Keratinocyte (primary cell): ENCODE measurements at regions not wholly inside any gene's neighbourhood (a gene's known extent, or its start where the extent isn't known, plus 50 kb on each side); places are given as distances from the start of the nearest gene placed in this dataset.

ENCODE experiments used
- DNase-seq: peaks from one replicate; pipeline ENCODE4 v3.0.0-alpha.2; 2011; ENCODE audit warnings: low read depth, missing footprints, low spot score
- FAIRE-seq: peaks from 2 replicates; lab custom pipeline; 2011; peaks lifted over from hg19 to GRCh38; lab: Jason Lieb, UNC
- H2AFZ ChIP-seq: 2 replicates; pipeline ENCODE4 v1.6.0; 2012; ENCODE audit warnings: low read length, control low read depth, inconsistent platforms; ENCODE audit not compliant: control insufficient read depth
- H3K27ac ChIP-seq: 2 replicates; pipeline ENCODE4 v1.5.1; 2011; ENCODE audit warnings: low read length; ENCODE audit not compliant: control insufficient read depth, insufficient read depth
- H3K27me3 ChIP-seq: 3 replicates; pipeline ENCODE4 v1.6.0; 2011; ENCODE audit warnings: low read length; ENCODE audit not compliant: control insufficient read depth, insufficient read depth; ENCODE audit errors: extremely low read depth
- H3K36me3 ChIP-seq, 2 experiments: 2 replicates in 1 of 2; 3 replicates in 1 of 2; pipeline ENCODE4 v1.5.1; 2011; ENCODE audit warnings: low read length in 2 of 2, mild to moderate bottlenecking in 1 of 2; ENCODE audit not compliant: control insufficient read depth in 2 of 2, insufficient read depth in 2 of 2; ENCODE audit errors: extremely low read depth in 1 of 2
- H3K4me1 ChIP-seq: 3 replicates; pipeline ENCODE4 v1.5.1; 2011; ENCODE audit warnings: low read length; ENCODE audit not compliant: control insufficient read depth, insufficient read depth; ENCODE audit errors: extremely low read depth
- H3K4me2 ChIP-seq: 3 replicates; pipeline ENCODE4 v1.6.0; 2011; ENCODE audit warnings: low read depth, low read length; ENCODE audit not compliant: control insufficient read depth, insufficient read depth; ENCODE audit errors: extremely low read depth
- H3K4me3 ChIP-seq, 3 experiments: fragments of 200-600 bp in 1 of 3; sonication (generic) in 1 of 3; 2 replicates in 2 of 3; 3 replicates in 1 of 3; pipeline ENCODE4 v1.5.1; 2011 to 2016; ENCODE audit warnings: low read length in 3 of 3, mild to moderate bottlenecking in 3 of 3, control low read depth in 2 of 3, inconsistent platforms in 1 of 3, low read depth in 1 of 3, mixed read lengths in 1 of 3, mixed run types in 1 of 3, moderate library complexity in 1 of 3; ENCODE audit not compliant: control insufficient read depth in 2 of 3, insufficient read depth in 2 of 3; ENCODE audit errors: extremely low read depth in 1 of 3
- H3K79me2 ChIP-seq: 2 replicates; pipeline ENCODE4 v1.6.0; 2012; ENCODE audit warnings: low read length; ENCODE audit not compliant: control insufficient read depth, insufficient read depth
- H3K9ac ChIP-seq: 3 replicates; pipeline ENCODE4 v1.6.0; 2011; ENCODE audit warnings: low read length; ENCODE audit not compliant: control insufficient read depth, insufficient read depth; ENCODE audit errors: extremely low read depth
- H3K9me1 ChIP-seq: 3 replicates; pipeline ENCODE4 v1.6.0; 2011; ENCODE audit warnings: low read length; ENCODE audit not compliant: control insufficient read depth, insufficient read depth; ENCODE audit errors: extremely low read depth
- H3K9me3 ChIP-seq: 2 replicates; pipeline ENCODE4 v1.5.1; 2012; ENCODE audit warnings: low read depth, low read length; ENCODE audit not compliant: control insufficient read depth
- H4K20me1 ChIP-seq: 3 replicates; pipeline ENCODE4 v1.6.0; 2011; ENCODE audit warnings: low read length; ENCODE audit not compliant: control insufficient read depth, insufficient read depth; ENCODE audit errors: extremely low read depth
- CTCF ChIP-seq, 3 experiments: IDR thresholded peaks in 1 of 3; conservative IDR thresholded peaks in 1 of 3; optimal IDR thresholded peaks in 1 of 3; 2 replicates in 2 of 3; 3 replicates in 1 of 3; pipeline versions ENCODE3 to v1.5.1; 2011; ENCODE audit warnings: low read length in 3 of 3, mild to moderate bottlenecking in 3 of 3, moderate library complexity in 2 of 3, control low read depth in 1 of 3, inconsistent platforms in 1 of 3; ENCODE audit not compliant: insufficient read depth in 2 of 3; ENCODE audit errors: extremely low read depth in 1 of 3
- EZH2 ChIP-seq: IDR thresholded peaks from one replicate; pipeline ENCODE4 v1.6.1; 2012; ENCODE audit warnings: inconsistent platforms, mild to moderate bottlenecking, low read length, moderate library complexity
- dilution Hi-C: fragments of 300-500 bp; cut with MboI; formaldehyde crosslinking; loops from one replicate; pipeline ENCODE4 v1.7.0; 2020; ENCODE audit warnings: low sequenced_read_pairs; ENCODE audit not compliant: extremely low pct_ligation_motif_present

- dilution Hi-C loops, result no loop called here
- DNase-seq (no peak), FAIRE-seq (peak; percentile 95)
- peak overlapping the region; percentile 23 for H3K27ac ChIP-seq
- H3K79me2 ChIP-seq, result no peaks in the 10 kb centered on the region
- no peaks in the 10 kb centered on the region for H3K36me3 ChIP-seq
- H3K9me3 ChIP-seq, result no peaks in the 10 kb centered on the region
- H4K20me1 ChIP-seq, result no peaks in the 10 kb centered on the region
- H3K4me2 ChIP-seq, result peak overlapping the region; percentile 19
- TF ChIP-seq CTCF (optimal IDR thresholded peaks at IDR 0.05 in 1 of 3, IDR thresholded peaks at IDR 0.05 in 1 of 3, conservative IDR thresholded peaks at IDR 0.05 in 1 of 3; ENCODE audit: extremely low read depth in 1 of 3, insufficient read depth in 2 of 3, low read length in 3 of 3) (peak; percentile 45 to 68 (median 54)), EZH2 (no peak)
- H3K4me3 ChIP-seq, result no peak overlapping the region
- H3K27me3 ChIP-seq, result no peaks in the 10 kb centered on the region
- no peak overlapping the region for H3K9ac ChIP-seq
- H2AFZ ChIP-seq, result no peak overlapping the region
- no peaks in the 10 kb centered on the region for H3K9me1 ChIP-seq
- peaks cover 35% of the 10 kb centered on the region for H3K4me1 ChIP-seq
Observed at GRCh38 chr16:17556276-17557052, 85.7 kb upstream of the XYLT1 start.

GRCh38 chr16:17555176-17555575, 84.4 kb upstream of the XYLT1 start:
- Histone ChIP-seq H3K9ac (no peak overlapping the region), H3K27ac (no peak overlapping the region), H3K4me2 (no peak overlapping the region), H3K4me1 (peaks cover 46% of the 10 kb centered on the region), H3K9me3 (no peaks in the 10 kb centered on the region), H3K79me2 (no peaks in the 10 kb centered on the region), H4K20me1 (no peaks in the 10 kb centered on the region), H3K36me3 (no peaks in the 10 kb centered on the region), H3K4me3 (no peak overlapping the region), H3K9me1 (no peaks in the 10 kb centered on the region), H2AFZ (no peak overlapping the region), H3K27me3 (no peaks in the 10 kb centered on the region)
- TF ChIP-seq CTCF (optimal IDR thresholded peaks at IDR 0.05 in 1 of 3, IDR thresholded peaks at IDR 0.05 in 1 of 3, conservative IDR thresholded peaks at IDR 0.05 in 1 of 3; ENCODE audit: extremely low read depth in 1 of 3, insufficient read depth in 2 of 3, low read length in 3 of 3) (peak in 1 of 3 experiments; percentile 9), EZH2 (no peak)
- FAIRE-seq (peak; percentile 90), DNase-seq (no peak)
- dilution Hi-C loops, result no loop called here
